ENCODE measurements at regions not wholly inside any gene's neighbourhood (a gene's known extent, or its start where the extent isn't known, plus 50 kb on each side); places are given as distances from the start of the nearest gene placed in this dataset.
"Not testable (repeated sequence)": the region's sequence is repeated elsewhere in the genome, so short reads cannot be mapped to it uniquely, and the experiment has no call there.

DNA sequence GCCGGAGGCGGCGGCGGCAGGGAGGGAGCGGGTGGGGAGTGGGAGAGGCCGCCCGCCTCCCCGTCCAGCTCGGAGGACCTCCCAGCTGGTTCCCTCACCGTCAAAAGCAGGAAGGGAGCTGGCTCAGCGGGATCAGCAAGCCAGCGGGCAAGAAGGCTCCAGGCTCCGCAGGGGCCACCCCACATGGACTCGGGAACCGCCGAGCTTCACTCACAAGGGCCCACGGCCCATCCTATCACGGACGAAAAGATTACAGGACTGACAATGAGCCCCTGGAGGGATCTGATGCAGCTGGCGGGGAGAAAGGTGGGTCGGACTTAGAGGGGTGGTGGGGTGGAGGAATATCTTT is 86.3 kb downstream of the FAM72B start:
- H3K4me1 ChIP-seq (ENCODE audit: control insufficient read depth, insufficient read depth, low read length); H3K36me3 ChIP-seq (ENCODE audit: control insufficient read depth, insufficient read depth, low read length); H3K4me3 ChIP-seq (ENCODE audit: low read length); H3K9me3 ChIP-seq (replicated peaks; ENCODE audit: control insufficient read depth, low read depth, low read length); H3K27me3 ChIP-seq (ENCODE audit: control insufficient read depth, insufficient read depth, low read length); H3K27ac ChIP-seq (ENCODE audit: low read length): not testable (repeated sequence)
- no CpG with 5 or more reads among the region's 21 CpGs for WGBS (ENCODE audit: insufficient coverage)
- DNase-seq = peak; percentile 6

DNA sequence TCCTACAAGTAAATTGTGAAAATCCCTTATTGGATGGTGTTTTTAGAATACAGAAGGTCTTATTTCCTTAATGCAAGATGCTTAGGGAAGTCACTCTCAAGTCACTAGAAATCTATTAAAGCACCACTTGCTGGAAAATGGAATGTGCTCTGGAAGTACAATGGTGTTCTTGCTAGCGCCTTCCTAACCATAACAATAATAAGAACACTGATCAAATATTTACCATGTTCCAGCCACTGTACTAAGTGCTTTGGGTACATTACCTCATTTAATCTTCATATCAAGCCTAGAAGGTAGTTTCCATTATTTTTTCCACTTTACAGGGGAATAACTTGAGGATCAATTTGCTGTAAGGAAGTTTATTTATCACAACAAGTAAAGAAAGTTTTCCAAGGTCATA is 75.1 kb downstream of the FAM72B start:
- not testable (repeated sequence) for H3K36me3 ChIP-seq (ENCODE audit: control insufficient read depth, insufficient read depth, low read length); H3K27ac ChIP-seq (ENCODE audit: low read length); H3K27me3 ChIP-seq (ENCODE audit: control insufficient read depth, insufficient read depth, low read length); H3K9me3 ChIP-seq (replicated peaks; ENCODE audit: control insufficient read depth, low read depth, low read length); H3K4me3 ChIP-seq (ENCODE audit: low read length); DNase-seq; H3K4me1 ChIP-seq (ENCODE audit: control insufficient read depth, insufficient read depth, low read length)
- no CpG with 5 or more reads among the region's 1 CpG for WGBS (ENCODE audit: insufficient coverage)

DNA sequence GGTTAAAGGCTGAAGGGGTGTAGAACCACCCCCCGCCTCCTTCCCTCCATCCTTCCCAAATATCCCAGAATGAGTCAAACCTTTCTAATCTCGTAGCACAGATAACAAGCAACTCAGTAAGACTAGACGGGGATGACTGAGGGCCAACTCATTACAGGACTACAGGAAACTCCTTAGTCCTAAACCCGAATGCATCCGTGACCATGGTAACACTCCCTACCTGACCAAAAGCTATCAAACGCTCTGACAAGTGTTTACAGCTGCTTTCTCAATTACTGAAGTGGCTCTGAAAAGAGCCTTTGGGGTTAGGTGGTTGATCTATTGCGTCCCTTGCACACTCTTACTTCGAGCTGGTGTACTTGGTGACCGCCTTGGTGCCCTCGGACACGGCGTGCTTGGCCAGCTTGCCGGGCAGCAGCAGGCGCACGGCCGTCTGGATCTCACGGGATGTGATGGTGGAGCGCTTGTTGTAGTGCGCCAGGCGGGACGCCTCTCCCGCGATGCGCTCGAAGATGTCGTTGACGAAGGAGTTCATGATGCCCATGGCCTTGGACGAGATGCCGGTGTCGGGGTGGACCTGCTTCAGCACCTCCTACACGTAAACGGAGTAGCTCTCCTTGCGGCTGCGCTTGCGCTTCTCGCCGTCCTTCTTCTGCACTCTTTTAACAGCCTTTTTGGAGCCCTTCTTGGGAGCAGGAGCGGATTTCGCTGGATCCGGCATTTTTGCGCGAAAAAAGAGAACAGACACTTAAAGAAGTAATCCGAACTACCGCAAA is 67.4 kb downstream of the FAM72B start:
- H3K9me3 ChIP-seq (replicated peaks; ENCODE audit: control insufficient read depth, low read depth, low read length); H3K27me3 ChIP-seq (ENCODE audit: control insufficient read depth, insufficient read depth, low read length); H3K4me1 ChIP-seq (ENCODE audit: control insufficient read depth, insufficient read depth, low read length); H3K36me3 ChIP-seq (ENCODE audit: control insufficient read depth, insufficient read depth, low read length); H3K27ac ChIP-seq (ENCODE audit: low read length): not testable (repeated sequence)
- WGBS (ENCODE audit: insufficient coverage) = no CpG with 5 or more reads among the region's 44 CpGs
- DNase-seq = peak; percentile 13
- H3K4me3 ChIP-seq (ENCODE audit: low read length) = peak overlapping the region; percentile 19

DNA sequence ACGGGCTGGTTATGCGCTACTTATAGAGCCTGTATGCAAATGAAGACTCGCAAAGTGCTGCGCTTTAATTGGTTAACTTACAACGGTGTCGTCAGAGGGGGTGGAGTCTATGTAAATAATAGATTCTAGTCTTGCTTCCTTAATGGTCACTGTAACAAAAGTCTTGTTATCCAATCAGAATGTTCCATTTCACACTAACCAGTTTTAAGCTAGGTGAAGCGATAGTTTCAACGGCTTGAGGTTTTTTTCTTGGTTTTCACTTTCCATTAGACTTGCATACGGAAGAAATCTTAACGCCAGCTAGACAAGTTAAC is 66.9 kb downstream of the FAM72B start:
- H3K9me3 ChIP-seq (replicated peaks; ENCODE audit: control insufficient read depth, low read depth, low read length); H3K27me3 ChIP-seq (ENCODE audit: control insufficient read depth, insufficient read depth, low read length); H3K4me1 ChIP-seq (ENCODE audit: control insufficient read depth, insufficient read depth, low read length); H3K36me3 ChIP-seq (ENCODE audit: control insufficient read depth, insufficient read depth, low read length); H3K27ac ChIP-seq (ENCODE audit: low read length); DNase-seq: not testable (repeated sequence)
- no CpG with 5 or more reads among the region's 10 CpGs for WGBS (ENCODE audit: insufficient coverage)
- H3K4me3 ChIP-seq (ENCODE audit: low read length) = peak overlapping the region; percentile 19

DNA sequence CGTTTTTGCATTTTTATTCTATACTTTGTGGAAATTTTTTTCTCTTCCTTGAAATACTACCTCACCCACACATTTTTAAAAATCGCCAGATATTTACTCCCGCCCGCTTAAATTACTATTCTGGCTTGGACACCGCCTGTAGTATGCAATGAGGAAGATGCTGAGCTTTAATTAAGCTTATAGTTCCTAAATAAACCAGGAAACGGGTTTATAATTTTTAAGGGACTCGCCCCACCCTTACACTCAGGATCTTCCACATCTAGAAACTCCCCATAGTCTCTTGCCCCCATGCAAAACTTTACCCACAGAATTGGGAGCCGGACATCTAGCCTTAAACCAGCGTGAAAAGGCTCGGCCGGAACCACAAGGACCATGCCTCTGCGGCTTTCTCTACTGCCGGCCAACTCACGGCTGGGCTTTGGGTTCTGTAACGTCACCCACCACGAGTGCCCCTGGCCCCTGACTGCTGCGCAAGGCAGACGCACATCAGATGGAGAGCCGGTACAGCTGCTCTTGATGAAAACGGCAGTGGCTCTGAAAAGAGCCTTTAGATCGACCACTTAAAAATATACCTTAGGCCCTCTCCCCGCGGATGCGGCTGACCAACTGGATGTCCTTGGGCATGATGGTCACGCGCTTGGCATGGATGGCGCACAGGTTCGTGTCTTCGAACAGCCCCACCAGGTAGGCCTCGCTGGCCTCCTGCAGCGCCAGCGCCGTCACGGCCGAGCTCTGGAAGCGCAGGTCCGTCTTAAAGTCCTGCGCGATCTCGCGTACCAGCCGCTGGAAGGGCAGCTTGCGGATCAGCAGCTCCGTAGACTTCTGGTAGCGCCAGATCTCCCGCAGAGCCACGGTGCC is 66.3 kb downstream of the FAM72B start:
- 0% methylated on average over 19 of the region's 47 CpGs for WGBS (ENCODE audit: insufficient coverage)
- Histone ChIP-seq H3K27ac (ENCODE audit: low read length) (peak overlapping the region; percentile 76), H3K4me3 (ENCODE audit: low read length) (peak overlapping the region; percentile 41)
- not testable (repeated sequence) for H3K36me3 ChIP-seq (ENCODE audit: control insufficient read depth, insufficient read depth, low read length); H3K9me3 ChIP-seq (replicated peaks; ENCODE audit: control insufficient read depth, low read depth, low read length); H3K27me3 ChIP-seq (ENCODE audit: control insufficient read depth, insufficient read depth, low read length); H3K4me1 ChIP-seq (ENCODE audit: control insufficient read depth, insufficient read depth, low read length)
- DNase-seq = peak; percentile 36
